ENCODE measurements at regions not wholly inside any gene's neighbourhood (a gene's known extent, or its start where the extent isn't known, plus 50 kb on each side); places are given as distances from the start of the nearest gene placed in this dataset.

DNA sequence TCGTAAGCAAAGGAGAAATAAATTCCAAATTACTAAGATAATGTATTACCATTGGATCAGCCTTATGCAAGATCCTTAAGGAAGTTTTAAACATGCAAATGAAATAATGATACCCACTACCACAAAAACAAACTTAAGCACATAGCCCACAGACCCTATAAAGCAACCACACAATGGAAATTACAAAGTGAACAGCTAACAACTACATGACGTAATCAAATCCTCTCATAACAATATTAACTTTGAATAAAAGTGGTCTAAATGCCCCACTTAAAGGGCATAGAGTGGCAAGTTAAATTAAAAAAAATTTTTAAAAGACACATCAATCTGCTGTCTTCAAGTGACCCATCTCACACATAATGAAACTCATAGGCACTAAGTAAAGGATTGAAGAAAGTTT is 397.3 kb upstream of the SEMA3A start:
- TF ChIP-seq CTCF (IDR thresholded peaks at IDR 0.05): no peak
- TF ChIP-seq EZH2 (IDR thresholded peaks at IDR 0.05): no peak
- no peak for TF ChIP-seq EZH2phosphoT487 (IDR thresholded peaks at IDR 0.05)

All from neural progenitor cell (in vitro differentiated cells).